NCI-H774 (cell line): ENCODE measurements at regions not wholly inside any gene's neighbourhood (a gene's known extent, or its start where the extent isn't known, plus 50 kb on each side); places are given as distances from the start of the nearest gene placed in this dataset.
A peak's percentile ranks its signal among the peaks of the same experiment; 100 is the strongest.
"Not testable (repeated sequence)": the region's sequence is repeated elsewhere in the genome, so short reads cannot be mapped to it uniquely, and the experiment has no call there.

Experiments used
- DNase-seq: peaks from one replicate; lab custom pipeline; 2025; lab: John Stamatoyannopoulos, UW

DNA sequence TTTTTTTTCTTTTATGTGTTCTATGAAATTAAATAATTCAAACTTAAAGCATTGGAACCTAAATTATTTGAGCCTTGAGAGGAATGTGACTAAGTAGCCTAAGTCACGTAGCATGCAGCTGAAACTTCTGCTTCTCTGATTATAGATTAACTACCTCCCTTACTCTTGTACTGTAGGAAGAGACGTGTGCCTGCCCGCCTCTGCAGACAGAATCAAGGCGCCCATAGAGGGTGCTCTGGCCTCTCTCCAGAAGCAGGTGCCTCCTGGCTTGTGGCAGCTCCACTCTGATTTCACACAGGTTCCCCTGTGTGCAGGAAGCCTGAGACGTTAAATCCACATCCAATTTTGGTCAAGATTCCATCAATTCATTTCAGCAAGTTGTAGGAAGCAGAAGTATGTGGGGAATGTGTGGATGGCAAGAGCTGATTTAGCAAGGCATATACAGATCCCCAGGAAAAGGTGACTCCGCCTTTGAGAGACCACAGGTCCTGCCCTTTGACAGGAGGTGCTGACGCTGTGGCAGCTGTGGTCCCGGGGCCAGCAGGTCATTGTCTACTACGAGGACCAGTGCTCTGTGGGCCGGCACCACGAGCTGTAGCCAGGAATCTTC is 1418.8 kb downstream of the CDH11 start:
- no peak for DNase-seq

DNA sequence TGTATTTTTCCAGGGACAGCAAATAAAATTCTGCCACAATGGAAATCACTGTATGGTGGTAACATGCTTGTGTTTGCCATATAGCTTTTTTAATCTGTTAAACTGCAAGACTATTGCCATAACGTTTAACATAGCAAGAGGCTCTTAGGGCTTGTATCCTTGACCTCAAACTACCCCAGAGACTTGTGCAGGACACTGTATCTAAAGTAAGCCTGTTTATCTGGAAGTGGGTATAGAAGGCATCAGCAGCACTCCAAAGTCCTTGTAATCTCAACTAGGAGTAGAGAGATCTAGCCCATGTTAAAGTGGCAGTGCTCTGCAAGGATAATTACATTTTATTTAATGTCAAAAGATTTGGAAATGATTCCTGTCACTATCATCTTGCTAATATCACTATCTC is 1424.1 kb downstream of the CDH11 start:
- no peak for DNase-seq

DNA sequence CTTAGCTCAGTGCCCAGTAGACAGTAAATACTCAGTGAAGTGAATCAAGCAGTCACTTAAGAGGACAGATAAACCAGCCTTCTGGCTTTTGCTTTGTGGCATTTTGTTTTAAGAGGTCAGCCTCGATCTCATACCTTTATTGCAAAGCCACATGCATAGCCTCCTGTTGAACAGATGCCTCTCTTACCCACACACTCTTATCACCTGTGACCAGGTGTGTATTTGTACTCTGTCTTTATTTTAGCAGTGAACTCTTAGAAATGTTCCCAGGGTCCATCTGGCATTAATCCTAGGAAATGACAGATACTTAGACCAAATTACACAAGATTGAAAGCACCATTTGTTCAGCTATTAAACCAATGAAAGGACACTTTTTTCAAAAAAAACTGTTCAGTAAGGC is 1426.5 kb downstream of the CDH11 start:
- DNase-seq, result no peak

DNA sequence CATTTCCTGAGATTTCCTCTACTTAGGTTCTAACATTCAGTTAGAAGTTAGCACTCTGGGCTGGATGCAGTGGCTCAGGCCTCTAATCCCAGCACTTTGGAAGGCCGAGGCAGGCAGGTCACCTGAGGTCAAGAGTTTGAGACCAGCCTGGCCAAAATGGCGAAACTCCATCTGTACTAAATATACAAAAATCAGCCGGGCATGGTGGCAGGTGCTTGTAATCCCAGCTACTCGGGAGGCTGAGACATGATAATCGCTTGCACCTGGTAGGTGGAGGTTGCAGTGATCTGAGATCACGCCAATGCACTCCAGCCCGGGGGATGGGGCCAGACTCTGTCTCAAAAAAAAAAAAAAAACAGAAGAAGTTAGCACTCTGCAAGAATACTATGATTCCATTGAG is 1430.9 kb downstream of the CDH11 start:
- DNase-seq, result no peak

DNA sequence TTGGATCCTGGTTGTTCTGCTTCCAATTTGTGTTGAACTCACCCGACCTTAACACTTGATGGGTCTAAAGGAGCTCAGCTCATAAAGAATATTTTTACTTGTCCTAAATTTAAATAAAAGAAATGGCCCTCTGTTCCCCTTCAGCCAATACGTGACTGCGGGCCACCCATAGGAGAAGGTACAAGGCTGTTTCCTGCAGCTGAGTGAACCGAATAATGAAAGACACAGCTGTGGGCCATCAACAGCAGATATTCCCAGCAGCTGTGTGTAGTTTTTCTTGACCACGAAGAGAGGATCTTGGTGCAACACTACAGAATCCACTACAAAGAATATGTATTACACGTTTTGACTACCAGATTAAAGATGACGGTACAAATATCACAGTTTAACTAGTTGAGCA is 1431.6 kb downstream of the CDH11 start:
- DNase-seq, result no peak

DNA sequence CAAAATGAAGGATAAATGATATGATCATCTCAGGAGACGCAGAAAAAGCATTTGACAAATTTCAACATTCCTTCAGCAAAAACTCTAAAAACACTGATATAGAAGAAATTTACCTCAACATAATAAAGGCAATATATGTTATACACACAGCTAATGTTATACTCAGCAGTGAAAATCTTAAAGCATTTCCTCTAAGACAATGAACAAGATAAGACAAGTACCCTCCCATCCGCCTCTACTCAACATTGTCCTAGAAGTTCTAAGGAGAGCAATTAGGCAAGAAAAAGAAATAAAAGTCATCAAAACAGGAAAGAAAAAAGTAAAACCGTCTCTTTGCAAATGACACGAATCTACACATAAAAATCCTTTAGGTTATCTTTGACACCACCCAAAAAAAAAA is 1432.8 kb downstream of the CDH11 start:
- DNase-seq, result no peak

DNA sequence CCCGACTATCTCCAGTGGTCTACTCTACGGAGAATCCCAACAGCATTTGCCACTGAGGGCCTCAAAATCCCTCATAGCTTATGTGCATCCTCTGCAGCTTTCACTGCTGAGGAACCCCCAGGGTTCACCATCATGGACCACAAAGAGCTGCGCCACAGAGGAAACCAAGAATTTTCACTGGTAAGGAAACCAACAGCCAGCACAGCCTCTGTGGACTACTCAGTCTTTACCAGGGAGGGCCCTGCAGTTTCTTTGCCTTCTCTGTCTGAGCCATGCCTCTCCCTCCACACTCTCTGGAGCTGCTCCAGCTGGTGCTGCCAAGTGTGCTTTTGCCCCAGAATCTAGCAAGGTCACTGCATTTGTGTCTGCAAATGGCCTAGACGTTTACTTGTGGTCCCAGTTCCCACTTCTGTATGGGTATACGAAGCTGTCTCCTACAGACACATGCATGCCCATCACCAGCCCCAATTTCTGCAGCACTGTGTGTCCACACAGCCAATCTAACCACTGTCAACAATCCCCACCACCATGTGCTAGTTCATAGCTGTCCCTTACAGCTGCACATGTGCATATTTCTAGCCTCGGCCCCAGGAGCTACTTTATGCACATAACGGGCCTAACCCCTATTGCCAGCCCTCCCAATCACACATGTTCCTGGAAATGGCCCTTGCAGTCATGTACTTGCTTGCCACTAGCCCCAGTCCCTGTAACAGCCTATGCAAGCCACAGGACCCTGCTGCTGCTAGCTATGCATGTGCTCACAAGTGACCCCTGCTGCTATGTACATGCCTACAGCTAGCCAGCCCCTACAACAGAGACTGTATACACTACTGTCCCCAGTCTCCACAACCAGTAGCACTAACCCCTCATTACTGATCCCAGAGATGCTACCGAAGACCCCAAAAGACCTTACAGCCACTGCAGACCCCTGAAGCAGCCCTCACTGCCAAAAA is 1437.4 kb downstream of the CDH11 start:
- DNase-seq, result no peak

DNA sequence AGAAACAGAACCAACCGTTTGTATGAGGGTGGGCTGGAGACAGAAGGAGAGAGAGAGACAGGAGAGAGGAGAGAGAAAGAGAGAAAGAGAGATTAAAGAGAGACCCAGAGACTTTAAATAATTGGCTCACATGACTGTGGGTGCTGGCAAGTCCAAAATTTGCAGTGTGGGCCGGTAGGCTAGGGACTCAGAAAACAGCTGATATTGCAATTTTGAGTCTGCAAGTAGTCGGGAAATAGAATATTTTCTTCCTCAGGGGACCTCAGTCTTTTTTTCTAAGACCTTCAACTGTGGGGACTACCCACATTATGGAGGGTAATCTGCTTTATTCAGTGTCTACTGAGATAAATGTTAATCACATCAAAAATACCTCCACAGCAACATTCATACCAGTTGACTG is 1439.0 kb downstream of the CDH11 start:
- DNase-seq, result no peak

DNA sequence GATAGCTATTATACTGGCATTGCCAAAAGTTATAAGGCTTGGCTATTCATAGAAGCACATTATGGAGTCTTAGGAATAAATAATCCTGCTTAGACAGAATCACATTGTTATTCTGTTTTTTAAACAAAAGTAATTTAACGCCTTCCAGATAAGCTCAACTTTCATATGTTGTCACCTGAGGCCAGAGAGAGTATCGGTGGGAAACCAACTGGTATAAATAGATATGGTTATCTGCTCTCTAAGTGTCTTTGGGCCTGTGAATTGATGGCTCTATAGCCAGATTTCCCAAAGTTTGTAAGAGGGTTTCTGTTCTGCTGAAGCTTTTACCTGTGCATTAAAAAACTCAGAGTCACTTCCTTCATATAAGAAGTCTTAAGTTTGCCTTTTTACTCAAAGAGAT is 1449.4 kb downstream of the CDH11 start:
- no peak for DNase-seq

DNA sequence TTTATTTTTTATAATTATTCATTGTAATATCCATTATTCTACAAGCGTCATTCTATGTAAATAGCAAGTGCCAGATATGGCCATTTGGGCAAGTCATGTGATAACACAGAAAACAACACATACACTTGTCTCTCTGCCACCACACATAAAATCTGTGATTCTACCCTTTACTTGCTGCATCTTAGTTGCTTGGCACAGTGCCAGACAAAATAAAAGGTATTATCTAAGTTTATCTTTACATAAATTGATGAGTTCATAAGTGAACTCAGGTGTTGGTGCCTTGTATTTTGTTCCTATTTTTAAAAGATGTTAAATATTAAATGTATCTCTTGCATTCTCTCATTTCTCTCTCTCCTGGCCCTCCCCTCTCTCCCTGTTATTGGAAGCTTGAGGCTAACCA is 1458.7 kb downstream of the CDH11 start:
- DNase-seq, result no peak

DNA sequence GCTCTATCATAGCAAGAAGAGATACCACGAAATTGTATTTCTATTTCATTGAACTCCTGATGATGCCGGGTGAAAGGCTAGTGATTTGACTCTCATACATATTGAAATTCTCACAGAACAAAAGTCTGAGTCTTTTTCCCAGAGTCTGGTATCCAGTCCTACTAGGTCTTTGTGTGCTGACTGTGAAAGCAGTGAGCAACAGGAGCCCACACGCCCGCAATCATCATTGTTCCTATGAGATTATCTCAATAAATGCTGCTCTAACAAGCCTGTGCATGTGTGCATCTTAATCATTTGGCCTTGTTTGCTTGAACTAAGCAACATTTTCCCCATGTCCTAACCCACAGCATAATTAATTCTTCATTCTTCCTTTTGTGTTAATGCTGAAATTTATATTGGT is 1466.0 kb downstream of the CDH11 start:
- DNase-seq, result no peak

DNA sequence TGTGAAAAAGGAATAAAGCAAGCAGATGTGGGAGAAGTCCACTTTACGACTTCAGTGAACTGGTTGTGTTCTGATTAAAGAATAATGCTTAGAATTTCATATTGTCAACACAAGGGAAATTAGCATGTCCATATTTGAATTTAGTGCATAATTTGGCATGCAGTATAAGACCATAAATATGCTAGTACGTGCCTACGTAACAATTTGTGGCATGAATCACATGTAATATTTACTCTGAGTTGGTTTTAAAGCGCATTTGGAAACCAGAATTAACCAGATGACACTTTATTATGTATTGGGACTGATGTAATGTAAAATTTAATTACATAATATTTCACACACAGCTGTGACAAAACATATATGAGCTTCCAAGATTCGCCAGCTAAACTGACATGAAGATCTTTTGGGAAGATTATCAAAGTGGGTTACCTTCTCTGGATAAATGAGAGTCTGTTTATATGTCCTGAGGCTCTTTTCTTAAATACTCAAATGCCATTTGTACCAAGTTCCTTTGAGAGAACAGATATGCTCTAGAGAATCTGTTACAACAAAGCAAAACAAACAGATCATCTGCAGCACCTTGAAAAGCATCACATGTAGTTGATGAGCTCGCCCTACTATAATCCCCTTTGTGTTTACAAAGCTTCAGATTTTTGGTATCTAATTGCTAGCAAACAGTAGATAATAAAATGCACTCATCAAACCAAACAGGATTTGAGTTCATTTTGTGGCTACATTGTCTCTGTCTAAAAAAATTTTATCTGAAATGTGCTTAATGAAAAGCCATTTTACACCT is 1468.6 kb downstream of the CDH11 start:
- DNase-seq, result no peak

DNA sequence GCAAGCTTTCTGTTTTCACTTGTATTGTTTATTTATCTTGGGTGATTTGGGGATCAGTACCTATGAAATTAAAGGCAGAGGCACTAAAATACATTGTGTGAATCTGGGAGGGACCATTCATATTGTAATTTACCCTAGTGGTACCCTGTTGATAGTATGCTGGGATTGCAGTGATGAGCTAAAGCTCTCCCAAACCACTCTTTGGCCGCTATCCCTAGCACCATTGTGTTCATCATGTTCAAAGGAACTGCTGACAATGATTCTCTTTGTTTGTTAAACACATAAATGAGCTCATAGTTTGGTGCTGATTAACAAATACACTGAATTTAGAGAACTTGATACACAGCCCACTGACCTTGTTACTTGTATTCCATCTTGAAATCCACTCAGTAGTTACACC is 1469.8 kb downstream of the CDH11 start:
- DNase-seq, result peak; percentile 0

DNA sequence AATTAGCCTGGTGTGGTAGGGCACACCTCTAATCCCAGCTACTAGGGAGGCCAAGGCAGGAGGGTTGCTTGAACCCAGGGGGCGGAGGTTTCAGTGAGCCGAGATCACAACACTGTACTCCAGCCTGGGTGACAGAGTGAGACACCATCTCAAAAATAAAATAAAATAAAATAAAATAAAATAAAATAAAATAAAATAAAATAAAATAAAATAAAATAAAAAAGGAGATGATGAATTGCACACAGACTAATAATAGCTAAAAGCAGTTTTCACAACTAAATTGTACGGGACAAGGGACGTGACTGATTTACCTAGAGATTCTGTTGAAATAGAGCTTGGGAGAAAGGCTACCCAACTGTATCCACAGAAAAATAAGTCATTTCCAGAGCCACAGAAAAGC is 1471.3 kb downstream of the CDH11 start:
- no peak for DNase-seq

DNA sequence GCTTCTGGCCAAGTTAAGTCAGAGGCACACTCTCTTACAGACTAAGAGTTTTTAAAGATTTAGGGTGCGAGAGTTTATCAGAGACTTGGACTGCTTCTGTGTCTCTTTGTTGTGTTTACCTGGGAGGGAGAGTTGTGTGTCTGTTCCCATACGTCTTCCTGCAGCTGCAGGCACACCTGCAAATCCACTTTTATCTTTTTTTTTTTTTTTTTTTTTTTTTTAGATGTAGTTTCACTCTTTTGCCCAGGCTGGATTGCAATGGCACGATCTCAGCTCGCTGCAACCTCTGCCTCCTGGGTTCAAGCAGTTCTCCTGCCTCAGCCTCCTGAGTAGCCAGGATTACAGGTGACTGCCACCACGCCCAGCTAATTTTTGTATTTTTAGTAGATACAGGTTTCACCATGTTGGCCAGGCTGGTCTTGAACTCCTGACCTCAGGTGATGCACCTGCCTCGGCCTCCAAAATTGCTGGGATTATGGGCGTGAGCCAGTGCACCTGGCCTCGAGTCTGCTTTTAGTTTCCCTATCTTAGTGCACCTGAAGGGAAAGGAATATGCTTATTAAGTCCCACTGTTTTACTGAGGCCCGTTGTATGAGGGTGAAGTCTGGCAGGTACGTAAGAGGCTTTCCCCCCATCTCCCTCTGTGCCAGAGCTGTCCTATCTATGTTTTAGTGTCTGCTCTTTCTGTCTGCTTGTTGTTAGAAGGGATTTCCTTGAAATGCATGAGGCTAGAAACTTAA is 1488.0 kb downstream of the CDH11 start:
- DNase-seq, result not testable (repeated sequence)

DNA sequence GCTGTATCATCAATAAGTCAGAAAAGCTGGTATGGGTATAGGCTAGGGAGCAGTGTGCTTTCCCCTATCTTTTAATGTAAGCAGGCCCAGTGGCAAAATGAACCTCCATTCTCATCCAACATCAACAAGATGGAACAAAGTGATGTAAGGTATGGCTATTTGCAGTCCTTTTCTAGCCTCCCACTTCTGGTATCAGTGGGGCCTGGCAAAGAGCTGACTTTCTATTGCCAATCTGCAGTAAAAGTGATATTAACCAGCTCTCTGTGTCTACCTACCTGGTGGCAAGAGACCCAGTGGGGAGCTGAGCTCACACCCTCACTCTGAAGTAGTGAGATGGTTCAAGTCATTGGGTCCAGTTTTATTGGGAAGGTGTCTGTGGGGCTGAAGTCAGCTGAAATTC is 1492.6 kb downstream of the CDH11 start:
- DNase-seq, result no peak

DNA sequence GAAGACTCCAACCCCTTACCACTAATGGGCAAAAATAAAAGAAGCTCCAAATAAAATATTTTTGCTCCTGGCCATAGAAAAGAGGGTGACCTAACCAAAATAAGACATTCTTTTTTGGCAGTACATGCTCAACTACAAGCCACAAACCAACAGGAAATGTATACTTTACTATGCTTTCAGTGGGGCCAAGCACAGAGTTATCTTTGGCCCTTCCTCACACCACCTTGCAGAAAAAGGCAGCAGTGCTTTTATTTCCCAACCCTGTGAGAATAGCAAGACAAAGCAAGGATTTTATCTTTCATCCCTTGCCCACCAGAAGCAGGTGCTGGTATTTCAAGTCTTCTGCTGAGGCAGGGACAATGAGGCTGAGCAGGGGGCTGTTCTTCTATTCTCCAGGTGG is 1493.1 kb downstream of the CDH11 start:
- DNase-seq, result no peak

DNA sequence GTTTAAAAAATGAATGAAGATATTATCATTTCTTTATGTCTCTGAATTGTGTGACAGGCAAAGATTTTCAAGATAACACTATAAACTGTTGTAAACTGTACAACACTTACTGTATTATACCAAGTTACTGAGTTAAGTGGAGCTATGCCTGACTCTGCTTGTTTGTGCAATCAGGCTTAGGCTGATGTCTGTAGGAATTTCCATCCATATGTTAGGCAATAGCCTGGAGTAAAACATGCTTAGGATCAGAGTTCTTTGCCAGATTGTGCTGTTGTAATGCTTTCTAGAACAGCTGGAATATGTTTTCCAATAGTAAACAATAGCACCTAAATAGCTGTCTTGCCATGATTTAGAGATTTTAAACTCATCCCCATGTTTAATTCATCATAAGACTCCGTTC is 1496.7 kb downstream of the CDH11 start:
- no peak for DNase-seq

DNA sequence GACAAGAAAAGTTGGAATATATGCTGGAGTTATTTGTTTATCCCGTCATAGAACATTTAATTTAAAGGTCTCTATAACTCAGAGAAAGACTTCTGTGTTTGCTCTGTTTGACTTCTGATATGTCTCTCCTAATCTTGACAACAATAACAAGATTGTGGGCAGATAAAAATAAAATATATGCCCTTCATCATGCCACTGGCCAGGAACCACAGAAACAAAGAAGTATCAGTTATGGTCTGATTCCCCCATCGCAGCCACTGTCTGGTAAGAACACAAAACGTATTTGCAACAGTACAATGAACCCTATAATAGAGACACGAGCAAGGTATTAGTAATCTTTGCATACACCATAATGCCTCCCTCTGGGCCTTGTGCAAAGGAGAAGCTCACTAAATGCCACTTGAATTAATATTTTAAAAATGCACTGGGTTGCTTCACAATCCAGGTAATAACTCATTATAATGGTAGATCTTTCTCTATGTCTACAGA is 1498.3 kb downstream of the CDH11 start:
- DNase-seq, result no peak

DNA sequence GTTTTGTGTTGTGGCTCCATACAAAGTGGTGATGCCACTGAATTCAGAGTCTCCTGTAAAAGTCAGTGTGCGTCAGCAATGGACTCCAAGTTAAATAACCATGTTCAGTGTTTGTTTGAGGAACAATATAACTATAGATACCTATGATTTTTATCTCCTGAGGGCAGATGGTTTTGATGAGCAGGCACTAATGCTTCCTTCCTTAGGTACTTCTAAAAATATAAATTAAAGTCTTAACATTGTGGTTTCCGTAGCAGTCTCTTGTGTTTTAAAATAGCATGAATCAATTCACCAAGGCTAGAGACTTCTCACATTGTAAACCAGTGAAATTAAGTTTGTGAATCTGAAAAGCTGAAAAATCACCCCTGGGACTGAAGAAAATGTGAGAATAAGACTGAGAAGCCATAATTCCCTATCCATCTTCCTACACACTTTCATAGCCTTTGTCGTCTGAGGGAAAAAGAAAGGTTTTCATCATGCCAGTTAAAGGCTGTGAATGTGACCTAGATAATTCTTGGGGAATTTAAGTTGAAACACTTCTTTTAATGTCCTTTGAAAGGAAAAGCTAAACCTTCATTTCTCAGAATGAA is 1502.9 kb downstream of the CDH11 start:
- DNase-seq, result no peak

DNA sequence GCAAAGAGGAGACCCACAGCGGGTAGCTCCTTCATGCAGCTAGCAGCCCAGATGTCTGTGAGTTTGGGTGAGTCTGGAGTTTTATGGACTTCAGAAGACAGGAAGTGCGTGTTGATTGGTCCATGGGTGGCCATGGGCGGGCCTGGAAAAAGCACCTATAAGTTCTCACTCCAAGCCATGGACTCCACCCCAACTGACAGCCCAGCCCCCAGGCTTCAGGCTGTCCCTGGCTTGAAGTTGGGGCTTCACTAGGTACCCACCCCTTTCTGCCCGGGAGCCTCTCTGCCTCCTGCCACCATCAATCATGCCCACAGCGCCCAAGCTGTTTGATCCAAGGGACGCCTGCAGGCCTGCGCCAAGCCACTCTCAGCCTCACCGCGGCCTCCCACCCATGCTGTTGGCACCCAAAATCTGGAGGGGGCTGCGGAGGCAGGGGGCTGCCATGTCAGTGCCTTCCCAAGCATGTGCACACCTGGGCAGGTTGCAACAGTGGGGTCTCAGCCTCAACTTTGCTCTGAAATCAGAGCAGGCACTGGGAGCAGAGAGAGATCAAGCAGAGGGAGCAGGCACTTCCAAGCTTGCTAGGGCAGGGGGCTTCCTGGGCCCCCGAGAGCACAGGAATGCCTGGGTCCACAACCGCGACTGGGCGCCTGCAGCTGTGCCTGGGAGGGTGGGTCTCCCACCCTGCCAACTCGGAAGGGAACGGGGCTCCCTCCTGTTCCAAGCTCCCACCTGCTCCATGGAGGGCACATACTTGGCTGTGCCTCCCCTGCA is 1503.7 kb downstream of the CDH11 start:
- DNase-seq, result no peak
